ENCODE measurements at regions not wholly inside any gene's neighbourhood (a gene's known extent, or its start where the extent isn't known, plus 50 kb on each side); places are given as distances from the start of the nearest gene placed in this dataset.
"Not testable (repeated sequence)": the region's sequence is repeated elsewhere in the genome, so short reads cannot be mapped to it uniquely, and the experiment has no call there.

DNA sequence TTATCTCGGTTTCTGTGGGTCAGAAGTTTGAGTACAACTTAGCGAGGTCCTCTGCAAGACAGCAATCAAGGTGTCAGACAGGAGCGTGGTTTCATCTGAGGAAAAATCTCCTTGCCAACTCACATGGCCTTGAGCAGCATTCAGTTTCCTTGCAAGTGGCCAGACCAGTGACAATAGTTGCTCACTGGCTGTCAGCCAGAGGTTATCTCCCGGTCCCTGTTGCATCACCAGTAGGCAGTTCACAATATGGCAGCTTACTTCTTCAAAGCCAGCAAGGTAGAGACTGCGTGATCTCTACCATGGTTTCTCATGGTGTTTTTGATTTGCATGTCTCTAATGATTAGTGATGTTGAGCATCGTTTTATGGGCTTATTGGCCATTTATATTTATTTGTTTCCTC lies 143.8 kb upstream of the DAAM1 start:
- Histone ChIP-seq H3K27ac (no peak overlapping the region), H3K27me3 (no peaks in the 10 kb centered on the region), H3K4me3 (ENCODE audit: low read depth in 1 of 2, low read length in 1 of 2) (no peak overlapping the region), H3K36me3 (no peaks in the 10 kb centered on the region), H3K4me1 (ENCODE audit: control insufficient read depth in 1 of 2, insufficient read depth in 1 of 2, low read depth in 1 of 2, low read length in 1 of 2) (no peaks in the 10 kb centered on the region), H3K9me3 (no peaks in the 10 kb centered on the region)
- TF ChIP-seq, protein P1, sequence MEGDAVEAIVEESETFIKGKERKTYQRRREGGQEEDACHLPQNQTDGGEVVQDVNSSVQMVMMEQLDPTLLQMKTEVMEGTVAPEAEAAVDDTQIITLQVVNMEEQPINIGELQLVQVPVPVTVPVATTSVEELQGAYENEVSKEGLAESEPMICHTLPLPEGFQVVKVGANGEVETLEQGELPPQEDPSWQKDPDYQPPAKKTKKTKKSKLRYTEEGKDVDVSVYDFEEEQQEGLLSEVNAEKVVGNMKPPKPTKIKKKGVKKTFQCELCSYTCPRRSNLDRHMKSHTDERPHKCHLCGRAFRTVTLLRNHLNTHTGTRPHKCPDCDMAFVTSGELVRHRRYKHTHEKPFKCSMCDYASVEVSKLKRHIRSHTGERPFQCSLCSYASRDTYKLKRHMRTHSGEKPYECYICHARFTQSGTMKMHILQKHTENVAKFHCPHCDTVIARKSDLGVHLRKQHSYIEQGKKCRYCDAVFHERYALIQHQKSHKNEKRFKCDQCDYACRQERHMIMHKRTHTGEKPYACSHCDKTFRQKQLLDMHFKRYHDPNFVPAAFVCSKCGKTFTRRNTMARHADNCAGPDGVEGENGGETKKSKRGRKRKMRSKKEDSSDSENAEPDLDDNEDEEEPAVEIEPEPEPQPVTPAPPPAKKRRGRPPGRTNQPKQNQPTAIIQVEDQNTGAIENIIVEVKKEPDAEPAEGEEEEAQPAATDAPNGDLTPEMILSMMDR (IDR thresholded peaks at IDR 0.05): no peak

DNA sequence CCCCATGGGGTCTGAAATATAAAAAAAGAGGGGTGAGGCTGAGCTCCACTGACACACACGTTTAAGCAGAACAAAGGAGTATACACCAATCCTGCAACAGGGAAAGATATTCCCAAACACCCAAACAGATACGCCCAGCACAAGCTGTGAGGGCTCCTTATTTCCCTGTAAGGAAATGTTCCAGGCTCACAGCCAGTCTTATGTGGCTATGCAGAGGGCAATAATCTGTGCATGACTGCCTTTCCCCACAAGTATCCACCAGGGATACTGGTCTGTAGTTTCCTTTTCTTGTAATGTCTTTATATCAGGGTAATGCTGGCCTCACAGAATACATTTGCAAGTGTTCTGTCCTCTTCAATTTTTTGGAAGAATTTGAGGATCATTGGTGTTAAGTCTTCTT lies 141.7 kb upstream of the DAAM1 start:
- Histone ChIP-seq H3K27ac (no peak overlapping the region), H3K9me3 (no peaks in the 10 kb centered on the region), H3K4me1 (ENCODE audit: control insufficient read depth in 1 of 2, insufficient read depth in 1 of 2, low read depth in 1 of 2, low read length in 1 of 2) (no peaks in the 10 kb centered on the region), H3K27me3 (no peaks in the 10 kb centered on the region), H3K36me3 (no peaks in the 10 kb centered on the region), H3K4me3 (ENCODE audit: low read depth in 1 of 2, low read length in 1 of 2) (no peak overlapping the region)
- TF ChIP-seq, protein P1 (IDR thresholded peaks at IDR 0.05): no peak

DNA sequence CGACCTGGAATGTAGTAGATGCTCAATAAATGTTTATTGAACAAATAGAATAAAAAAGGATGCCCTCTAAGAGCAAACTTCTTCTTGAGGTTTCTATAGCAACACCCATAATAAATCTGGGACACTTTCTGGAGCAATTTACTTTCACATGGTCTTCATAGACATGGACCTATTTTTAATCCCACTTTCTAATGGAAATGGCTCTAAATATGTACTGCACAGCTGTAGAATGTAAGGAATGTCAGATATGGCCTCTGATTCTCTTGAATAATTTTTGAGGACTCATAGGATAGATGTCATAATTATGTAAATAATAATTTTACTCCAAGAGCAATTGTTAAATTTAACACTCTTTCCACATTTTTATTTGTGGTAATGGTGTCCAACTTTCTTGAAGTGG lies 133.5 kb upstream of the DAAM1 start:
- Histone ChIP-seq H3K9me3 (no peaks in the 10 kb centered on the region), H3K4me3 (ENCODE audit: low read depth in 1 of 2, low read length in 1 of 2) (no peak overlapping the region), H3K36me3 (no peaks in the 10 kb centered on the region), H3K27me3 (no peaks in the 10 kb centered on the region), H3K27ac (no peak overlapping the region), H3K4me1 (ENCODE audit: control insufficient read depth in 1 of 2, insufficient read depth in 1 of 2, low read depth in 1 of 2, low read length in 1 of 2) (no peaks in the 10 kb centered on the region)
- TF ChIP-seq, protein P1 (IDR thresholded peaks at IDR 0.05): no peak

DNA sequence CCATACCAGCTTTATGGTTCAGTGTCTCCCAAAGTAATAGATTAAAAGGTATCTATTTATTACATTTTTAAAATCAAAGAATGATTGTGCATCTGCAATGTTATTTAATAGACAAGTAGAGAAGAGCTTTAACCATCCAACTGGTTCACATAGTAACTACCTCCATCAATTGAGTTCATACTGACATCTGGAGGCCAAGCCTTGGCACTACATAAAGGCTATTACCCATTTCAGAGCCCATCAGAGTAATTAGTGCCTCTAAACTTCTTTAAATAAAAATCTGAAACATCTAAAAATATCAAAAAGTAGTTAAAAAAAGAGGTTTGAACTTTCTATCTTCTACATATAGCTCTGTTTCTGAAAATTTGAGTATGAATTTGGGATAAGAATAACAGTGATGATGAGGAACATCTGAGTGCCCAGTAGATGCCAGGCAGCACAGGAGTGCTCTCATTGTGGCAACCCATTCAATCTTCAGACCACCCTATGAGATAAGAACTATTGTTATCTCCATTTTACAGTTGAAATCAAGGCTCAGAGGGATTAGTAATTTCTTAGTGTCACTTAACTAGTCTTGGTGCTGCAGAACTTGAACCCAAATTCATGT lies 132.9 kb upstream of the DAAM1 start:
- Histone ChIP-seq H3K4me1 (ENCODE audit: control insufficient read depth in 1 of 2, insufficient read depth in 1 of 2, low read depth in 1 of 2, low read length in 1 of 2) (no peaks in the 10 kb centered on the region), H3K36me3 (no peaks in the 10 kb centered on the region), H3K27ac (no peak overlapping the region), H3K4me3 (ENCODE audit: low read depth in 1 of 2, low read length in 1 of 2) (no peak overlapping the region), H3K27me3 (no peaks in the 10 kb centered on the region), H3K9me3 (no peaks in the 10 kb centered on the region)
- TF ChIP-seq, protein P1 (IDR thresholded peaks at IDR 0.05): no peak

DNA sequence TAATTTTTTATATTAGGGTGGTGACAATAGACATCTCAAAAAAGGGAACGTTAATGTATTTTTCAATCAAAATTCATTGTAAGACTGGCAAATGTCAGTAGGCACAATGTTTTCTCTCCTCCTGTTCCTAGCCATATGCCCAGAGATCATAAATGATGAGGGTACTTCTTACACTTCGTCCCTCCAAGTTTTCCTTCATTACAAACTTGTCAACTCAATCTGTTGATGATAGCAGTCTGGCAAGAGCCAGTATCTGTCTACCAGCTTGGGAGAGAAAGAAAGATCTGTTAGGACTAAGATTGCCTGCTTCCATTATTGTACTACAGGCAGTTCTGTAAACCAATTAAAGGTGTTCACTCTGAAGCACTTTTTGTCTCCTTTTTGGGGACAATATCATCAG lies 130.9 kb upstream of the DAAM1 start:
- Histone ChIP-seq H3K4me1 (ENCODE audit: control insufficient read depth in 1 of 2, insufficient read depth in 1 of 2, low read depth in 1 of 2, low read length in 1 of 2) (no peaks in the 10 kb centered on the region), H3K27me3 (no peaks in the 10 kb centered on the region), H3K4me3 (ENCODE audit: low read depth in 1 of 2, low read length in 1 of 2) (no peak overlapping the region), H3K36me3 (no peaks in the 10 kb centered on the region), H3K27ac (no peak overlapping the region), H3K9me3 (no peaks in the 10 kb centered on the region)
- TF ChIP-seq, protein P1 (IDR thresholded peaks at IDR 0.05): no peak

DNA sequence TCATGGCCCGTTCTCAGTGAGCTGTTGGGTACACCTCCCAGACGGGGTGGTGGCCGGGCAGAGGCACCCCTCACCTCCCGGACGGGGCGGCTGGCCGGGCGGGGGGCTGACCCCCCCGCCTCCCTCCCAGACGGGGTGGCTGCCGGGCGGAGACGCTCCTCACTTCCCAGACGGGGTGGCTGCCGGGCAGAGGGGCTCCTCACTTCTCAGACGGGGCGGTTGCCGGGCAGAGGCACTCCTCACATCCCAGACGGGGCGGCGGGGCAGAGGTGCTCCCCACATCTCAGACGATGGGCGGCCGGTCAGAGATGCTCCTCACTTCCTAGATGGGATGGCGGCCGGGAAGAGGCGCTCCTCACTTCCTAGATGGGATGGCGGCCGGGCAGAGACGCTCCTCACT lies 129.7 kb upstream of the DAAM1 start:
- H3K4me3 ChIP-seq (ENCODE audit: low read depth in 1 of 2, low read length in 1 of 2); H3K4me1 ChIP-seq (ENCODE audit: control insufficient read depth in 1 of 2, insufficient read depth in 1 of 2, low read depth in 1 of 2, low read length in 1 of 2); H3K27me3 ChIP-seq; H3K36me3 ChIP-seq; H3K27ac ChIP-seq; H3K9me3 ChIP-seq: not testable (repeated sequence)
